Thyroid gland (tissue), 4 donors: ENCODE measurements at regions not wholly inside any gene's neighbourhood (a gene's known extent, or its start where the extent isn't known, plus 50 kb on each side); places are given as distances from the start of the nearest gene placed in this dataset.
"Not testable (repeated sequence)": the region's sequence is repeated elsewhere in the genome, so short reads cannot be mapped to it uniquely, and the experiment has no call there.

Experiments
- DNase-seq, 2 donors: peaks; one replicate each; pipeline ENCODE4 v3.0.0-alpha.2; 2019
- H3K27ac ChIP-seq, 3 donors: fragments of 200-600 bp; sonication (generic); 1 replicate in 2 of 3; 2 replicates in 1 of 3; pipeline ENCODE4 v1.5.1; 2016 to 2019; ENCODE audit warnings: mild to moderate bottlenecking in 1 of 3, moderate library complexity in 1 of 3
- H3K27me3 ChIP-seq: fragments of 200-600 bp; sonication (generic); one replicate; pipeline ENCODE4 v1.5.1; 2019
- H3K36me3 ChIP-seq, 2 donors: fragments of 200-600 bp; sonication (generic); one replicate each; pipeline ENCODE4 v1.5.1; 2016 to 2019
- H3K4me1 ChIP-seq, 2 donors: fragments of 200-600 bp; sonication (generic); one replicate each; pipeline ENCODE4 v1.5.1; 2017 to 2019
- H3K4me3 ChIP-seq, 3 donors: fragments of 200-600 bp; sonication (generic); replicated peaks in 1 of 3; 1 replicate in 2 of 3; 2 replicates in 1 of 3; pipeline ENCODE4 v1.5.1; 2016; ENCODE audit warnings: mild to moderate bottlenecking in 1 of 3
- H3K9me3 ChIP-seq: fragments of 200-600 bp; sonication (generic); one replicate; pipeline ENCODE4 v1.5.1; 2017
- POLR2A ChIP-seq, 2 donors: fragments of 450-650 bp; IDR thresholded peaks; one replicate each; pipeline ENCODE4 v1.6.1; 2017; ENCODE audit warnings: antibody characterized with exemption in 2 of 2, mild to moderate bottlenecking in 2 of 2, moderate library complexity in 1 of 2
- WGBS, 2 donors: methylation state at CpG; one replicate each; pipeline ENCODE4 v1.1.5; 2017; 5-methylcytosine and 5-hydroxymethylcytosine counted together
- intact Hi-C: fragments of 100-400 bp; cut with DNase I; formaldehyde crosslinking; loops from one replicate; pipeline ENCODE4 v1.15.1; 2023
- TF ChIP-seq, protein P1 (sequence below), 6 experiments: fragments of 200-600 bp in 3 of 6; fragments of 450-650 bp in 3 of 6; sonication (generic) in 3 of 6; IDR thresholded peaks; one replicate each; pipeline ENCODE4 v1.5.1; 2016 to 2019; ENCODE audit warnings: antibody characterized with exemption in 6 of 6, mild to moderate bottlenecking in 2 of 6, inconsistent platforms in 1 of 6, moderate library complexity in 1 of 6

GRCh38 chr5:39657943-39658342 lies 233.2 kb upstream of the DAB2 start:
- no peak overlapping the region for H3K27ac ChIP-seq
- H3K4me3 ChIP-seq = no peak overlapping the region
- TF ChIP-seq, protein P1, sequence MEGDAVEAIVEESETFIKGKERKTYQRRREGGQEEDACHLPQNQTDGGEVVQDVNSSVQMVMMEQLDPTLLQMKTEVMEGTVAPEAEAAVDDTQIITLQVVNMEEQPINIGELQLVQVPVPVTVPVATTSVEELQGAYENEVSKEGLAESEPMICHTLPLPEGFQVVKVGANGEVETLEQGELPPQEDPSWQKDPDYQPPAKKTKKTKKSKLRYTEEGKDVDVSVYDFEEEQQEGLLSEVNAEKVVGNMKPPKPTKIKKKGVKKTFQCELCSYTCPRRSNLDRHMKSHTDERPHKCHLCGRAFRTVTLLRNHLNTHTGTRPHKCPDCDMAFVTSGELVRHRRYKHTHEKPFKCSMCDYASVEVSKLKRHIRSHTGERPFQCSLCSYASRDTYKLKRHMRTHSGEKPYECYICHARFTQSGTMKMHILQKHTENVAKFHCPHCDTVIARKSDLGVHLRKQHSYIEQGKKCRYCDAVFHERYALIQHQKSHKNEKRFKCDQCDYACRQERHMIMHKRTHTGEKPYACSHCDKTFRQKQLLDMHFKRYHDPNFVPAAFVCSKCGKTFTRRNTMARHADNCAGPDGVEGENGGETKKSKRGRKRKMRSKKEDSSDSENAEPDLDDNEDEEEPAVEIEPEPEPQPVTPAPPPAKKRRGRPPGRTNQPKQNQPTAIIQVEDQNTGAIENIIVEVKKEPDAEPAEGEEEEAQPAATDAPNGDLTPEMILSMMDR (IDR thresholded peaks at IDR 0.05) = no peak
- TF ChIP-seq POLR2A (IDR thresholded peaks at IDR 0.05) = no peak
- WGBS, 2 donors = 85 to 90% methylated on average over 1 of the region's 1 CpG
- H3K27me3 ChIP-seq = no peaks in the 10 kb centered on the region
- no peaks in the 10 kb centered on the region for H3K9me3 ChIP-seq
- intact Hi-C loops = no loop called here
- DNase-seq = no peak
- no peaks in the 10 kb centered on the region for H3K36me3 ChIP-seq
- H3K4me1 ChIP-seq = no peaks in the 10 kb centered on the region

- Histone ChIP-seq H3K4me3 (no peak overlapping the region), H3K27me3 (no peaks in the 10 kb centered on the region), H3K36me3 (no peaks in the 10 kb centered on the region), H3K27ac (no peak overlapping the region), H3K9me3 (no peaks in the 10 kb centered on the region), H3K4me1 (no peaks in the 10 kb centered on the region)
- intact Hi-C loops = no loop called here
- TF ChIP-seq, protein P1 (IDR thresholded peaks at IDR 0.05) = no peak
- TF ChIP-seq POLR2A (IDR thresholded peaks at IDR 0.05) = no peak
- no peak for DNase-seq
These were observed 231.8 kb upstream of the DAB2 start for GRCh38 chr5:39656600-39656999.

GRCh38 chr5:39654715-39655114 lies 229.9 kb upstream of the DAB2 start:
- Histone ChIP-seq H3K27me3 (no peaks in the 10 kb centered on the region), H3K4me3 (no peak overlapping the region), H3K36me3 (no peaks in the 10 kb centered on the region), H3K4me1 (no peaks in the 10 kb centered on the region), H3K9me3 (no peaks in the 10 kb centered on the region), H3K27ac (no peak overlapping the region)
- no peak for DNase-seq
- intact Hi-C loops = no loop called here
- TF ChIP-seq, protein P1 (IDR thresholded peaks at IDR 0.05) = no peak
- TF ChIP-seq POLR2A (IDR thresholded peaks at IDR 0.05) = no peak
- 88 to 97% methylated on average over 4 of the region's 4 CpGs for WGBS, 2 donors

GRCh38 chr5:39652481-39652880 lies 227.7 kb upstream of the DAB2 start:
- H3K4me1 ChIP-seq, H3K27ac ChIP-seq, H3K4me3 ChIP-seq, H3K9me3 ChIP-seq, H3K27me3 ChIP-seq, H3K36me3 ChIP-seq, intact Hi-C loops, DNase-seq: not testable (repeated sequence)
- 77 to 80% methylated on average over 6 of the region's 6 CpGs for WGBS, 2 donors

- Histone ChIP-seq H3K27ac (no peak overlapping the region), H3K4me3 (no peak overlapping the region), H3K36me3 (no peaks in the 10 kb centered on the region), H3K9me3 (no peaks in the 10 kb centered on the region), H3K27me3 (no peaks in the 10 kb centered on the region), H3K4me1 (no peaks in the 10 kb centered on the region)
- TF ChIP-seq, protein P1 (IDR thresholded peaks at IDR 0.05) = no peak
- TF ChIP-seq POLR2A (IDR thresholded peaks at IDR 0.05) = no peak
- no peak for DNase-seq
- intact Hi-C loops = no loop called here
- 96 to 97% methylated on average over 4 of the region's 4 CpGs for WGBS, 2 donors
These were observed 227.3 kb upstream of the DAB2 start for GRCh38 chr5:39652036-39652435.
